LNCaP clone FGC (cell line): ENCODE measurements at regions not wholly inside any gene's neighbourhood (a gene's known extent, or its start where the extent isn't known, plus 50 kb on each side); places are given as distances from the start of the nearest gene placed in this dataset.

Source experiments
- DNase-seq: peaks from one replicate; pipeline ENCODE4 v3.0.0-alpha.2; 2011; ENCODE audit warnings: low read depth
- H3K4me3 ChIP-seq: 2 replicates; pipeline ENCODE4 v1.5.1; 2011; ENCODE audit warnings: mild to moderate bottlenecking, low read depth, low read length, control low read depth
- TF ChIP-seq, protein P1 (sequence below): IDR thresholded peaks from 2 replicates; pipeline ENCODE4 v1.5.1; 2012; ENCODE audit warnings: mild to moderate bottlenecking; ENCODE audit not compliant: control insufficient read depth, insufficient read depth; ENCODE audit errors: extremely low read depth

DNA sequence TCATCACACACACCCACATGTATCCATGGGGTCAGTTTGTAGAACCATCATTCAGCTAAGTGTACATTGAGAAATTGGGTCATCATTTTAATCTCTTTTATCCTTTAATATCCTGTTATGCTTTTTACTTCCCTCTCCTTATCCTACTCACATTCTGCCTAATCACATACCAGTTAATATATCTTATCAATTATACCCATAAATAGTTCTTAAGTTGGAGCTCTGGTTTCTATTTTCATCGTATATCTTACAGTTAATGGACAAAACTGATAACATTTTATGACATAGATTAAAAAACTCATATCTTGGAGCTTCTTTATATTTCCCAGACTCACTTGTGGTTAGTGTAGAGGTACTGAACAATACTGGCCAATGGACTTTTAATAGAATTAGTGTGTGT lies 729.5 kb upstream of the LCORL start:
- no peak for DNase-seq
- TF ChIP-seq, protein P1, sequence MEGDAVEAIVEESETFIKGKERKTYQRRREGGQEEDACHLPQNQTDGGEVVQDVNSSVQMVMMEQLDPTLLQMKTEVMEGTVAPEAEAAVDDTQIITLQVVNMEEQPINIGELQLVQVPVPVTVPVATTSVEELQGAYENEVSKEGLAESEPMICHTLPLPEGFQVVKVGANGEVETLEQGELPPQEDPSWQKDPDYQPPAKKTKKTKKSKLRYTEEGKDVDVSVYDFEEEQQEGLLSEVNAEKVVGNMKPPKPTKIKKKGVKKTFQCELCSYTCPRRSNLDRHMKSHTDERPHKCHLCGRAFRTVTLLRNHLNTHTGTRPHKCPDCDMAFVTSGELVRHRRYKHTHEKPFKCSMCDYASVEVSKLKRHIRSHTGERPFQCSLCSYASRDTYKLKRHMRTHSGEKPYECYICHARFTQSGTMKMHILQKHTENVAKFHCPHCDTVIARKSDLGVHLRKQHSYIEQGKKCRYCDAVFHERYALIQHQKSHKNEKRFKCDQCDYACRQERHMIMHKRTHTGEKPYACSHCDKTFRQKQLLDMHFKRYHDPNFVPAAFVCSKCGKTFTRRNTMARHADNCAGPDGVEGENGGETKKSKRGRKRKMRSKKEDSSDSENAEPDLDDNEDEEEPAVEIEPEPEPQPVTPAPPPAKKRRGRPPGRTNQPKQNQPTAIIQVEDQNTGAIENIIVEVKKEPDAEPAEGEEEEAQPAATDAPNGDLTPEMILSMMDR, result no peak
- H3K4me3 ChIP-seq, result no peak overlapping the region

- H3K4me3 ChIP-seq, result no peak overlapping the region
- DNase-seq, result no peak
- TF ChIP-seq, protein P1, result no peak
Observed at GRCh38 chr4:18749391-18749790, 727.8 kb upstream of the LCORL start.

- TF ChIP-seq, protein P1, result no peak
- H3K4me3 ChIP-seq, result no peak overlapping the region
- no peak for DNase-seq
Observed at GRCh38 chr4:18736551-18736950, 715.0 kb upstream of the LCORL start.

GRCh38 chr4:18735740-18736268 lies 714.2 kb upstream of the LCORL start:
- no peak overlapping the region for H3K4me3 ChIP-seq
- no peak for DNase-seq
- TF ChIP-seq, protein P1, result no peak

GRCh38 chr4:18734405-18734804 lies 712.9 kb upstream of the LCORL start:
- TF ChIP-seq, protein P1, result no peak
- no peak for DNase-seq
- H3K4me3 ChIP-seq, result no peak overlapping the region

DNA sequence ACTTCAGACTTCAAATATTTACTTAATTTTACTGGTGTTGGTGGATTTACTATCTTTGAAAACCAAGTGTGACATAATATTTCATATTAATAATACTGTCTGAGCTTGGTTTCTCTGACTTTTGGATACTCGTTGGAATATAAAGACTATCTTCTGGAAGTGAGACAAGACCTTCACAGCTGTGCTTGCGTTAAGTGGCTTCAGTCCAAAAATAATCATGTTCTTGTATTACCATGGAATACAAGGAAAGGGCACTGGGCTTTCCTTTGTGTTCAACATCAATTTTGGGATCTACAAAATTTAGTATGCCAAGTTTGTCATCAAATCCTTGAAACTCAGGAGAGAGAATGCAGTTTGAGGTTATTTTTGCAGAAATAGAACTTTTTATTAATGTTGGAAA lies 712.4 kb upstream of the LCORL start:
- no peak overlapping the region for H3K4me3 ChIP-seq

More for the DNA sequence above, 712.4 kb upstream of the LCORL start:
- no peak for DNase-seq
- TF ChIP-seq, protein P1, result no peak
